GM18868 (cell line): ENCODE measurements at regions not wholly inside any gene's neighbourhood (a gene's known extent, or its start where the extent isn't known, plus 50 kb on each side); places are given as distances from the start of the nearest gene placed in this dataset.
"Not testable (repeated sequence)": the region's sequence is repeated elsewhere in the genome, so short reads cannot be mapped to it uniquely, and the experiment has no call there.

Experiments used
- ATAC-seq: cut with Tn5 transposase; IDR thresholded peaks from one replicate; pipeline ENCODE4 v1.9.1; 2021; ENCODE audit warnings: mild to moderate bottlenecking, moderate library complexity; ENCODE audit not compliant: unreplicated experiment

- peak; percentile 1 for ATAC-seq
Measured at GRCh38 chr2:47653902-47654789, 83.4 kb upstream of the KCNK12 start.

- no peak for ATAC-seq
Measured at GRCh38 chr2:47653036-47653435, 82.3 kb upstream of the KCNK12 start.

DNA sequence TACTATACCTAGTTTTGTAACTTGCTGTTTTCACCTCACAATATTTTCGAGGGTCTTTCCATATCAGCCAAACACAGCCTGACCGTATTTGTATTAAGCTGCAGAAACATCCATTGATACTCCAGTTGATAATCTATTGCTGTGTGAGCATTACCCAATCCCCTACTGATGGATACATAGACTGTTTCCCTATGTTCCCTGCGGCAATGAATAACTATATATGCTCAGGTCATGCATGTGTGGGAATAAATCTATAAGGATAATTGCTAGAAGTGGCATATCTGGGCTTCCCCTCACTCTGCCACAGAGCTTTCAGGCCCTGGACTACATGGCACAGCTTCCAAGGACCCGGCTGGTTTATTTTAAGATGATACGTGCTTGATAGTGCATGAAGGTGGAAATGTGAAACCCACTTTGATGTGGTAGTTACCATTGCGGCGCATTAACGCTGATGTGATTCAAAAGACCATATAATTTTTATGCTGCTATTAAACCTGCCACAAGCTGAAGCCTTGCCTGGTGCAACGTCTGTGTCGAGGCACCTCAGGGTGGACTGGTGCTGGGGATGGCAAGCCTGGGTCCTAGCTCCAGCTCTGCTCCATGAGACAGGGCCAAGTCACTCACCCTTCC lies 81.4 kb upstream of the KCNK12 start:
- no peak for ATAC-seq

DNA sequence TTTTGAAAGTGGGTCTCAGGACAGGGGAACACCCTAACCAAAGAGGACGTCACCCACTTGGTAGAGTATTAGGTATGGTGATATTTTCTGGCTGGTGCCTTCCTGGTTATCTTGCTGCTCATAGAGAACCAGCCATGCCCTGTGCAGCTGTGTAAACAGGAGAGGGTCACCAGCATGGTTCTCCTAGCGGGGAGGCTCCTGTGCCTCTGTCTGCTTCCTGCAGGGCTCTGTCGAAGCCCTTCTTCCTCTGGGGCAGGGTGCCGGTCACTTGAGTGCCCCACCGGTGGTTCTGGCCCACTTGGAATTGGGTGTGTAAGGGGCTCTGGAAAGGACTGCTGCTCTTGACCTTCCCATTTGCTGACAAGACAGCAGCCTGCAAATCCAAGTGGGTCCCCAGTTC lies 80.5 kb upstream of the KCNK12 start:
- no peak for ATAC-seq

DNA sequence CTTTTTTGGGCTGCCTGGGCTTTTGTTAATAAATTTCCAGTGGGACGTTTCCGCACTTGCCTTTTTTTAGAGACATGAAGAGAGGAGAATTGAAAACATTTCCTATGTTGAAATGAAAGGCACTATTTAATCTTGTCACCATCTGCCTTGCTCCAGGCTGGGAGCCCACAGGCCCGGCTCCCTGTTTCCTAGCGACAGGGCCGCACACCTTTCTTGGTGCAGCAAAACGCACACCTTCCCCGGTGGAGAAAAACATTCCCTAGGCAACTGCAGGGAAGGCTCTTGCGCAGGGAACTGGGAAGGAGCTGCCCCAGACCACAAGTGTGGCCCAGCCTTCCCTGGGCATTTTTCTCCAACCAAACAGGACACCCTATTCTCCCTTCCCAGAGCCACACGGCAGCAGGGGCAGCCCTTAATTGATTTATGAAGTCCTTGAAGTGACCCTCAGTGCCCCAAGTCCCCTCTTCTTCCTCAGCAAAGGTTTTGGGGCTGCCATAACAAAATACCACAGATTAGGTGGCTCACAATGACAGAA lies 79.3 kb upstream of the KCNK12 start:
- ATAC-seq: no peak

- no peak for ATAC-seq
Measured at GRCh38 chr2:47645246-47645645, 74.5 kb upstream of the KCNK12 start.

GRCh38 chr2:47644351-47644750 lies 73.6 kb upstream of the KCNK12 start:
- no peak for ATAC-seq

GRCh38 chr2:47641366-47641765 lies 70.6 kb upstream of the KCNK12 start:
- ATAC-seq: no peak

GRCh38 chr2:47640356-47640755 lies 69.6 kb upstream of the KCNK12 start:
- ATAC-seq: no peak

GRCh38 chr2:47639467-47639866 lies 68.7 kb upstream of the KCNK12 start:
- no peak for ATAC-seq

GRCh38 chr2:47638430-47638829 lies 67.6 kb upstream of the KCNK12 start:
- no peak for ATAC-seq

DNA sequence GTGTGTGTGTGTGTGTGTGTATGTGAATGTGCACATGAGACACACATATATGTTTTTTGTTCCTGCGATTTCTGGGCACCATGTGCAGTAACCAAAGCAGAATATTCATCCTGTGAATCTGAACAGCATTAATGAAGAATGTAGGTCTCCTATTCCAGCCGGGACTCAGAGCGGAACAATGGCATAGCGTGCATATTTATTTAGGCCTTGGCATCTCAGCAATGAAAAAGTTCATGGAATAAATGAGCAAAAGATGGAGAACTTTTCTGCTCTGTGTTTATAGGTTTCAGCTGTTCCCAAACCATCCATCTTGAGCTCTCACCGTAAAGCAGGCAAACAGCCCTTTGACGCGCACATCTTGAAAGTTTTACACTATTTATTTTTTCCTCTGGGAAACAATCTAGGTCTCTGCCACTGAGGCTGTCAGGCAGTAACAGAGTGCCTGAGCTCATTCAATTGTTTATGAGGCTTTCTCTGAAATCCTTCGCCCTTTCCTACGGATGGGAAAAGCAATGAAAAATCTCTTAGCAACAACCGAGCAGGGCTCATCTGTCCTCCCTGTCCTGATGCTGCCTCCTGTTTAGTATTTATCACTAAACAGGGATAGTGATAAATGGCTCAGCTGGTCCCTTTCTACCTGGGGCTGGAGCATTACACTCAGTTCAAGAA lies 65.9 kb upstream of the KCNK12 start:
- ATAC-seq: no peak

DNA sequence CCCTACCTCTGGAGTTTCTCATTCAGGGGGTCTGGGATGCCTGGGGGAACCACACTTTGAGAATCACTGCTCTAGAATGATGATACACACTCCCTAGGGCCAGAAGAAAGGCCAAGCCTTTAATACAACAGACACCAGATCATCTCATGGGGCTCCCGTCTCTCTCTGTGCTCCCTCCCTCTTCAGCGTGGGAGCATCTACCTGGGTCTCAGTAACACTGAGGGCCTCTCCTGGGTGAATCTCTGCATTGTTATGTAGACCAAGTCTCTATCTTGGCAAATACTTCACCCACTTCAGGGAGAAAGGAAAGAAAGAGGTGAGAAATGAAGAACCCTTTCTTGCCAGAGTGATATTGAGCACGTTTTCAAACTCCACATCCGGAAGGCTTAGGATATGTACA lies 65.4 kb upstream of the KCNK12 start:
- ATAC-seq: no peak

DNA sequence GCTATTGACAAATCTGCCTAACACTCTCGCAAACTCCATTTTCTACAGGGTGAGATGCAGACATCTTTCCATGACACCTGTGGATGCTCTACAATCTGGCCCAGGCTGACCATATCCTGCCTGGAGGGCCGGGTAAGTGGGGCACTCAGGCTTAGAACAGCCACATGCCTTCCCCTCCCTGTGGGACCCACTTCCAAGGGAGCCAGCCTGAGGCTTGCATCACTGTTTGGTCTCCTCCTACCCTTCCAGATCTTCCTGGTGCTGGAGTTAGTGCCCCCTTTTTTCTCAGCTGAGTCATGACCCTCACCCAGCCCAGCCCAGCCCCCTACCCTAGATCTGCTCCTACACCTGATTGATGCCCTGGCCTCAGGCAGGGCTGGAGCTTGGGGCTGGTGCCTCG lies 62.0 kb upstream of the KCNK12 start:
- no peak for ATAC-seq

DNA sequence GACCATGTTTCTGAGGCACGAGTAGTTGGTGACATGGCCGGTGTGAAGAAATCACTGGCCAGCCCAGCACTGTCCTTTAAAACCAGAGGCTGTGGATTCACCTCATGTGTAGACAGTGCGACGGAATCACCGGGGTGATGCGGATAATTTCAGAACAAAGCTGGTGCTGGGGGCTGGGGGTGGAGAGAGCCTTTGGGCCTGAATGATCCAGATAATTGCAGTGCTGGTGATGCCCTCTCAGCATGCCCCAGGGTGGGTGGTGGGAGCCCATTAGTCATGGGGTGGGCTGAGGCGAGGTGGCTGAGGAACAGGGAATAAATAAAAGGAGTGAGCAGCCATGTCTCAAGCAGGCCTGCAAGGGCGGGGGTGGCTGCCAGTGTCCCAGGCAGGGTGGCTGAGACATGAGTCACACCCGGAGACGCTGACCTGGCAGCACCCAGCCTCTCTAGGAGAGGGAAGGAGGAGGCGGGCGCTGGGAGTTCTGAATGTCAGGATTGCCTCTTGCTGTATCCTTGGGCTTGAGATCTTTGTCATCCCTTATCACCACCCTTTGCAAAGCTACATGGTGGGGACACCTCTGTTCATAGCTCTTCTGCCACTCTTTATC lies 61.1 kb upstream of the KCNK12 start:
- ATAC-seq: no peak

DNA sequence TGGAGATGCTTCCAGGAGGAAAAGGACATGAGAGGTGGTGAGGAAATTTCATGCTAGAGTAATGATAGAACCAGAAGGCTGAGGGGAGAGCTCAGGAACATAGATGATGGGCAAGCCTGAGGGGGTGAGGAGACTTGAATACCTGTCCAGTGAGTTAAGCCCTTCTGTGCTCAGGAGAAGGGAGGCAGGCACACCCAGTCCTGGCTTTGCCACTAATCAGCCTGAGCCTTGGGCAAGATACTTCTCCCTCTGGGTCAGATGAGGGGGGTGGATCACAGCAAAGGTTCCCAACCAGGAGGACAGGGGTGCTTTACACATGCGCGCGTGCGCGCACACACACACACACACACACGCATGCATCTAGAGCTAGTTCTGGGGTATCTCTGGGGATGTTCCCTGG lies 60.5 kb upstream of the KCNK12 start:
- ATAC-seq: no peak

DNA sequence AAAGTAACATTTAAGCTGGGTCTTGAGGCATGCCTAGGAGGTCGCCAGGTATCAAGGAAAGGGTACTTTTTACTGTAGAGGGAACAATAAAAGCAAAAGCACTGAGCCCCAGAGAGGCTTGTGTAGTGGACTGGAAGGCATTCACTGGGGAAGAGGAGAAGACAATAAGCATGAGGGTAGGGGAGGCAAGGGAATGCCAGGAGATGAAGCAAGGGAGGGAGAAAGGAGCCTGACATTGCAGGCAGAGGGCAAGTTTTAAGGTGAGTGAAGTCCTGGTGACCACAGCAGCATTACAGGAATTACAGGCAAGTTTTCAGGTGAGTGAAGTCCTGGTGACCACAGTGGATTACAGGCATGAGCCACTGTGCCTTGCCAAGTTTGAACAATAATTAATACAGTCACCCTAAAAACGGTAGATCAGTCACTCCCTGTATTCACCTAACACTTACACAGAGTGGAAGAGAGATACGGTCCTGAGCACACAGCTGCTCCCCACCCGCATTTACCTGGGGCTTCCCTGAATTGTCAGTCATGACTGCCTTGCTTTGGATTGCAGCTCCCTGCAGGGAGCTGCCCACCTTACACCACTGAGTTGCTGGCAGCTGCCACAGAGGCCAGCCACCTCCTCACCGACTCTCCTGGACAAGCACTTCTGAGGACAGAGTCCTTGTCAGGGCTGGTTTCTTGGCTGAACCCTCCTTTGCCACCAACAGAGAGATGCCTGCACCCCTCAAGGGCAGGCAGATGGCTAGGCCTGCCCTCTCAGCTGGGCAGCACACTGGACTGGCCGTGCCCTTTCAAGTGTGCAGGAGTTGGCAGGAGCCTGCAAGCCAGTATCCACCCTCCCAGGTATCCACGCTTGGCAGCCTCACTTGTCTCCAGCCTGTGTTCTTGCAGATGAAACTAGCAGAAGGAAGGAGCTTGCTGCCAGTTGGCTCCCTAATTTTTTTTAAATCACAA lies 59.0 kb upstream of the KCNK12 start:
- ATAC-seq: no peak

GRCh38 chr2:47628904-47629303 lies 58.1 kb upstream of the KCNK12 start:
- no peak for ATAC-seq

DNA sequence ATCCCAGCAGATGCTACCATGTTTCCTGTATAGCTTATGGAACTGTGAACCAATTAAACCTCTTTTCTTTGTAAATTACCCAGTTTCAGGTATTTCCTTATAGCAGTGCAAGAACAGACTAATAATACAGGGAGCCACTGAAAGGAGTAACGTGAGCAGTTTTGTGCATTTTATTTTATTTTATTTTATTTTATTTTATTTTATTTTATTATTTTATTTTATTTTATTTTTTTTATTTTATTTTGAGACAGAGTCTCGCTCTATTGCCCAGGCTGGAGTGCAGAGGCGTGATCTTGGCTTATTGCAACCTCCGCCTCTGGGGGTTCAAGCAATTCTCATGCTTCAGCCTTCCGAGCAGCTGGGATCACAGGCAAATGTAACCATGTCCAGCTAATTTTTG lies 55.9 kb upstream of the KCNK12 start:
- no peak for ATAC-seq

DNA sequence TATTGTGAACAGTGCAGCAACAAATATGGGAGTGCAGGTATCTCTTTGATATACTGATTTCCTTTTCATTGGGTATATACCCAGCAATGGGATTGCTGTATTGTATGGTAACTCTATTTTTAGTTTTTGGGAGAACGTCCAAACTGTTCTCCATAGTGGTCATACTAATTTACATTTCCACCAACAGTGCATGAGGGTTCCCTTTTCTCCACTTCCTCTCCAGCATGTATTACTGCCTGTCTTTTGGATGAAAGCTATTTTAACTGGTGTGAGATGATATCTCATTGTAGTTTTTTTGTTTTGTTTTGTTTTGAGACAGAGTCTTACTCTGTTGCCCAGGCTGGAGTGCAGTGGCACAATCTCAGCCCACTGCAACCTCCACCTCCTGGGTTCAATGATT lies 52.4 kb upstream of the KCNK12 start:
- not testable (repeated sequence) for ATAC-seq
